CD4-positive, alpha-beta T cell (primary cell): ENCODE measurements at regions not wholly inside any gene's neighbourhood (a gene's known extent, or its start where the extent isn't known, plus 50 kb on each side); places are given as distances from the start of the nearest gene placed in this dataset.

Experiments used
- ATAC-seq: fragments of 200-7000 bp; cut with Tn5 transposase; one replicate; pipeline ENCODE4 v1.10.0; 2022; ENCODE audit warnings: mild to moderate bottlenecking; ENCODE audit not compliant: poor library complexity
- CTCF ChIA-PET: fragments of 350-600 bp; sonication (Branson Sonifier 250); formaldehyde crosslinking; loops from one replicate; lab custom pipeline; 2021; ENCODE audit warnings: antibody characterized with exemption, inconsistent platforms; lab: Charles Lee
- POLR2A ChIA-PET: fragments of 350-600 bp; sonication (Branson Sonifier 250); formaldehyde crosslinking; loops from one replicate; lab custom pipeline; 2021; ENCODE audit warnings: antibody characterized with exemption, inconsistent platforms; lab: Charles Lee
- DNase-seq, 14 experiments: peaks; one replicate each; pipeline ENCODE4 v3.0.0-alpha.2; 2013 to 2020; ENCODE audit warnings: mixed read lengths in 2 of 14
- H3K27ac ChIP-seq, 2 donors: one replicate each; pipeline versions ENCODE4 v1.5.1 to v1.7.0; 2013; ENCODE audit warnings: low read length in 2 of 2, low read depth in 1 of 2, mild to moderate bottlenecking in 1 of 2
- H3K27me3 ChIP-seq, 2 experiments: 1 replicate in 1 of 2; 2 replicates in 1 of 2; pipeline versions ENCODE4 v1.6.1 to v1.7.0; 2013; ENCODE audit warnings: low read length in 2 of 2, control low read depth in 1 of 2, mild to moderate bottlenecking in 1 of 2, moderate library complexity in 1 of 2; ENCODE audit not compliant: insufficient read depth in 2 of 2, control insufficient read depth in 1 of 2
- H3K36me3 ChIP-seq: one replicate; pipeline ENCODE4 v1.6.1; 2013; ENCODE audit warnings: low read length, control low read depth; ENCODE audit not compliant: insufficient read depth
- H3K4me1 ChIP-seq: one replicate; pipeline ENCODE4 v1.6.1; 2013; ENCODE audit warnings: low read length, control low read depth; ENCODE audit not compliant: insufficient read depth
- H3K4me3 ChIP-seq: one replicate; pipeline ENCODE4 v1.5.1; 2013; ENCODE audit warnings: mild to moderate bottlenecking, low read length, moderate library complexity
- H3K9me3 ChIP-seq, 2 experiments: 1 replicate in 1 of 2; 2 replicates in 1 of 2; pipeline versions ENCODE4 v1.6.1 to v1.7.0; 2013; ENCODE audit warnings: low read length in 2 of 2, mild to moderate bottlenecking in 2 of 2, control low read depth in 1 of 2, moderate library complexity in 1 of 2; ENCODE audit not compliant: control insufficient read depth in 1 of 2, insufficient read depth in 1 of 2
- H3K27ac Mint-ChIP-seq: one replicate; pipeline ENCODE4 v1.8.0; 2020; ENCODE audit warnings: mixed read lengths
- H3K27me3 Mint-ChIP-seq: one replicate; pipeline ENCODE4 v1.8.0; 2021; ENCODE audit warnings: mixed read lengths
- H3K36me3 Mint-ChIP-seq: one replicate; pipeline ENCODE4 v1.8.0; 2021; ENCODE audit warnings: low read depth, mixed read lengths
- H3K4me1 Mint-ChIP-seq: one replicate; pipeline ENCODE4 v1.8.0; 2021; ENCODE audit warnings: low read depth, mixed read lengths
- H3K4me3 Mint-ChIP-seq: one replicate; pipeline ENCODE4 v1.8.0; 2020; ENCODE audit warnings: mild to moderate bottlenecking, mixed read lengths
- H3K9me3 Mint-ChIP-seq: one replicate; pipeline ENCODE4 v1.8.0; 2020; ENCODE audit warnings: mixed read lengths
- intact Hi-C, 2 experiments: fragments of 100-400 bp; cut with DNase I in 1 of 2; cut with micrococcal nuclease in 1 of 2; formaldehyde crosslinking; loops; one replicate each; pipeline versions ENCODE4 v1.15.1 to v1.9.0; 2023 to 2025; cut with DNase I, micrococcal nuclease
- TF ChIP-seq, protein P1 (sequence below): fragments of 200-600 bp; IDR thresholded peaks from one replicate; pipeline ENCODE4 v1.8.0; 2022; ENCODE audit warnings: antibody characterized with exemption, mild to moderate bottlenecking

GRCh38 chr10:128873411-128874054, 593.5 kb upstream of the MGMT start:
- Mint-ChIP-seq H3K4me3 (no peak overlapping the region), H3K27ac (no peak overlapping the region), H3K36me3 (no peaks in the 10 kb centered on the region), H3K9me3 (no peaks in the 10 kb centered on the region), H3K27me3 (no peaks in the 10 kb centered on the region), H3K4me1 (no peaks in the 10 kb centered on the region)
- H3K36me3 ChIP-seq = no peaks in the 10 kb centered on the region
- DNase-seq = no peak
- no peaks in the 10 kb centered on the region for H3K27me3 ChIP-seq
- ChIA-PET POLR2A (no interaction called here), CTCF (no interaction called here)
- H3K27ac ChIP-seq = no peak overlapping the region
- intact Hi-C loops = no loop called here
- TF ChIP-seq, protein P1, sequence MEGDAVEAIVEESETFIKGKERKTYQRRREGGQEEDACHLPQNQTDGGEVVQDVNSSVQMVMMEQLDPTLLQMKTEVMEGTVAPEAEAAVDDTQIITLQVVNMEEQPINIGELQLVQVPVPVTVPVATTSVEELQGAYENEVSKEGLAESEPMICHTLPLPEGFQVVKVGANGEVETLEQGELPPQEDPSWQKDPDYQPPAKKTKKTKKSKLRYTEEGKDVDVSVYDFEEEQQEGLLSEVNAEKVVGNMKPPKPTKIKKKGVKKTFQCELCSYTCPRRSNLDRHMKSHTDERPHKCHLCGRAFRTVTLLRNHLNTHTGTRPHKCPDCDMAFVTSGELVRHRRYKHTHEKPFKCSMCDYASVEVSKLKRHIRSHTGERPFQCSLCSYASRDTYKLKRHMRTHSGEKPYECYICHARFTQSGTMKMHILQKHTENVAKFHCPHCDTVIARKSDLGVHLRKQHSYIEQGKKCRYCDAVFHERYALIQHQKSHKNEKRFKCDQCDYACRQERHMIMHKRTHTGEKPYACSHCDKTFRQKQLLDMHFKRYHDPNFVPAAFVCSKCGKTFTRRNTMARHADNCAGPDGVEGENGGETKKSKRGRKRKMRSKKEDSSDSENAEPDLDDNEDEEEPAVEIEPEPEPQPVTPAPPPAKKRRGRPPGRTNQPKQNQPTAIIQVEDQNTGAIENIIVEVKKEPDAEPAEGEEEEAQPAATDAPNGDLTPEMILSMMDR = no peak
- H3K4me1 ChIP-seq = no peaks in the 10 kb centered on the region
- H3K9me3 ChIP-seq = peaks cover 0 to 3% of the 10 kb centered on the region in 2 experiments
- H3K4me3 ChIP-seq = no peak overlapping the region
- no peak for ATAC-seq

GRCh38 chr10:128874331-128874730, 592.7 kb upstream of the MGMT start:
- intact Hi-C loops = no loop called here
- no peak for DNase-seq
- H3K36me3 Mint-ChIP-seq = no peaks in the 10 kb centered on the region
- POLR2A ChIA-PET = no interaction called here
- H3K4me3 ChIP-seq = no peak overlapping the region
- no peak for ATAC-seq
- H3K27ac Mint-ChIP-seq = no peak overlapping the region
- CTCF ChIA-PET = no interaction called here
- H3K4me3 Mint-ChIP-seq = no peak overlapping the region
- H3K27ac ChIP-seq = no peak overlapping the region
- H3K36me3 ChIP-seq = no peaks in the 10 kb centered on the region
- H3K4me1 Mint-ChIP-seq = no peaks in the 10 kb centered on the region
- H3K9me3 ChIP-seq = peaks cover 0 to 3% of the 10 kb centered on the region in 2 experiments
- TF ChIP-seq, protein P1 = no peak
- H3K4me1 ChIP-seq = no peaks in the 10 kb centered on the region
- no peaks in the 10 kb centered on the region for H3K9me3 Mint-ChIP-seq
- no peaks in the 10 kb centered on the region for H3K27me3 ChIP-seq
- H3K27me3 Mint-ChIP-seq = peaks cover 6% of the 10 kb centered on the region

- ChIA-PET POLR2A (no interaction called here), CTCF (no interaction called here)
- H3K27ac Mint-ChIP-seq = no peak overlapping the region
- ATAC-seq = no peak
- H3K9me3 Mint-ChIP-seq = no peaks in the 10 kb centered on the region
- no peak overlapping the region for H3K4me3 Mint-ChIP-seq
- peaks cover 7% of the 10 kb centered on the region for H3K27me3 Mint-ChIP-seq
- peaks cover 0 to 3% of the 10 kb centered on the region in 2 experiments for H3K9me3 ChIP-seq
- TF ChIP-seq, protein P1 = no peak
- H3K27me3 ChIP-seq = no peaks in the 10 kb centered on the region
- intact Hi-C loops = no loop called here
- no peak overlapping the region for H3K27ac ChIP-seq
- no peaks in the 10 kb centered on the region for H3K36me3 Mint-ChIP-seq
- no peaks in the 10 kb centered on the region for H3K36me3 ChIP-seq
- no peaks in the 10 kb centered on the region for H3K4me1 ChIP-seq
- no peak for DNase-seq
- no peaks in the 10 kb centered on the region for H3K4me1 Mint-ChIP-seq
- no peak overlapping the region for H3K4me3 ChIP-seq
Observed at GRCh38 chr10:128875030-128875744, 591.9 kb upstream of the MGMT start.
